ENCODE measurements at regions not wholly inside any gene's neighbourhood (a gene's known extent, or its start where the extent isn't known, plus 50 kb on each side); places are given as distances from the start of the nearest gene placed in this dataset.
"Not testable (repeated sequence)": the region's sequence is repeated elsewhere in the genome, so short reads cannot be mapped to it uniquely, and the experiment has no call there.

DNA sequence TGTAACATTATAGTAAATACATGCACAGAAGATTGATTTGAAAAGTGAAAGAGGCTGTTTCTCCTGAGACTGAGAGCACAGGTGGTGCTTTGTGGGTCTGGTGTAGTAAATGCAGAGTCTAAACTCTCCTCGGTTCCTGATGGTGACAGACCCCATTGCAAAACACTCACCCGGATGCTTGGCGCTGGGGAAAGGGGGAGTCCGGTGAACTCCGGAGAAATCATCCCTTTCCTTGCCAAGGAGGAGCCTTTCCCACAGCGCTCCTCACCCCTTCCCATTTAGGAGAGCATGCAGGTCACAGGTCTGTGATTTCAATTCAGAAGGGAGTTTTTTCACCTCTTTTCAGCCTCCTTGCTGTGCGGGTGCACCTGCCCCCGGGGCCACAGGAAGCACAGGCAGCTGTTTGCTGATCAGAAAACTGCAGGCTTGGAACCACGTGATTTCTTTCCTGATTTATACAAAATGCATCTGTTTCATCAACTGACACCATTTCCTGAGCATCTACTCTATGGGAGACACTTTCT, 75.6 kb upstream of the LYZL2 start:
- H3K4me3 ChIP-seq (ENCODE audit: low read depth, low read length): no peak overlapping the region

DNA sequence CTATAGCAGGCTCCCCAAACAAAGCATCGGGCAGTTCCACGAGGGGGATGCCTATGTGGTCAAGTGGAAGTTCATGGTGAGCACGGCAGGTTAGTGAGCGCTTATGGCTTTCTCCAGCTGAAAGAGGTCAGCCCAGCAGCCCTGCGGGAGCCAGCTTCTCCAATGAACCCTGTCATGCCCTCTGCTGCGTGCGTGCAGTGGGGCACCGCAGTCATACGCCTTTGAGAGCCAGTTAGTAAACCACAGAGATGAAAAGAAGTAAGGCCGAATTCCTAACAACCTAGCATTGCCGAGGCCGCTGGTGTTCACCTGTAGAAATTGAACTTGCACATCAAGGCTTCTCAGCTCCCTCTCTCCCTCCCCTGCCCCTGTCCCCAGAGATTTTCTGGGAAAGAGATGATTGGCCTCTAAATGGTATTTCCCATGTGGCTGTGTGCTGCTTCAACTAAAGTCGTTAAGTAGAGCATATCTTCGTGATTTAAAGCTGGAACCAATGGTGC, 75.1 kb upstream of the LYZL2 start:
- not testable (repeated sequence) for DNase-seq (ENCODE audit: low read depth); H3K4me3 ChIP-seq (ENCODE audit: low read depth, low read length)

More for the DNA sequence above, 75.6 kb upstream of the LYZL2 start:
- peak; percentile 26 for DNase-seq (ENCODE audit: low read depth)
- TF ChIP-seq MYC (IDR thresholded peaks at IDR 0.05; ENCODE audit: low read depth, low read length): no peak
- no peak for TF ChIP-seq POLR2A (IDR thresholded peaks at IDR 0.05; ENCODE audit: extremely low read depth, insufficient read length)
- TF ChIP-seq, protein P1, sequence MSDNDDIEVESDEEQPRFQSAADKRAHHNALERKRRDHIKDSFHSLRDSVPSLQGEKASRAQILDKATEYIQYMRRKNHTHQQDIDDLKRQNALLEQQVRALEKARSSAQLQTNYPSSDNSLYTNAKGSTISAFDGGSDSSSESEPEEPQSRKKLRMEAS (IDR thresholded peaks at IDR 0.05; ENCODE audit: low read depth, low read length): peak; percentile 15; the same call in 1 of the 2 replicates
- TF ChIP-seq, protein P2, sequence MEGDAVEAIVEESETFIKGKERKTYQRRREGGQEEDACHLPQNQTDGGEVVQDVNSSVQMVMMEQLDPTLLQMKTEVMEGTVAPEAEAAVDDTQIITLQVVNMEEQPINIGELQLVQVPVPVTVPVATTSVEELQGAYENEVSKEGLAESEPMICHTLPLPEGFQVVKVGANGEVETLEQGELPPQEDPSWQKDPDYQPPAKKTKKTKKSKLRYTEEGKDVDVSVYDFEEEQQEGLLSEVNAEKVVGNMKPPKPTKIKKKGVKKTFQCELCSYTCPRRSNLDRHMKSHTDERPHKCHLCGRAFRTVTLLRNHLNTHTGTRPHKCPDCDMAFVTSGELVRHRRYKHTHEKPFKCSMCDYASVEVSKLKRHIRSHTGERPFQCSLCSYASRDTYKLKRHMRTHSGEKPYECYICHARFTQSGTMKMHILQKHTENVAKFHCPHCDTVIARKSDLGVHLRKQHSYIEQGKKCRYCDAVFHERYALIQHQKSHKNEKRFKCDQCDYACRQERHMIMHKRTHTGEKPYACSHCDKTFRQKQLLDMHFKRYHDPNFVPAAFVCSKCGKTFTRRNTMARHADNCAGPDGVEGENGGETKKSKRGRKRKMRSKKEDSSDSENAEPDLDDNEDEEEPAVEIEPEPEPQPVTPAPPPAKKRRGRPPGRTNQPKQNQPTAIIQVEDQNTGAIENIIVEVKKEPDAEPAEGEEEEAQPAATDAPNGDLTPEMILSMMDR (IDR thresholded peaks at IDR 0.05; ENCODE audit: low read depth, low read length): no peak

DNA sequence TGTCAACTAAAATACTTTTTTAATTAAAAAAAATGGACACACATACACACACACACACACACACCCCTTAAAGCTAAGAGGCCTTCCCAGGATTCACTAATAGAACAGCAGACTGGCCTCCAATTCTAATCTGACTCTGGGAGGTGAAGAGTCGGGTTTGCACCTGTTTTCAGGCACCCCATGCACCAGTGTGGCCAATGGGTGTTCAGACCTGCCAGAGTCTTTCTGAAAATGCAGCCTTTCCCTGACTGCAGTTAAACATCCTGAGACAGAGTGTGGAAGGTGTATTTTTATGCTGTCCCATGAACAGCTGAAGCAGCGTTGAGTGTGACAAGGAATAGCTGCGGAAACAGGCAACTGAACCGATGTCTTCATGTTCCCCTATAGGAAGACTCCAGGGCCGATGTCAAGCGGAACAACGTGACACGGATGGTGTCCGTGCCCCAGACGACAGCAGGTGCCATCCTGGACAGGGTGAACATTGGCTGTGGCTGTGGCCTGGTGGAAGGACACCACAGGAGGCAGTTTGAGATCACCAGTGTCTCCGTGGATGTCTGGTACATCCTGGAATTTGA, 74.6 kb upstream of the LYZL2 start:
- no peak overlapping the region for H3K4me3 ChIP-seq (ENCODE audit: low read depth, low read length)
- no peak for TF ChIP-seq POLR2A (IDR thresholded peaks at IDR 0.05; ENCODE audit: extremely low read depth, insufficient read length)
- TF ChIP-seq, protein P2 (IDR thresholded peaks at IDR 0.05; ENCODE audit: low read depth, low read length): no peak
- no peak for TF ChIP-seq MYC (IDR thresholded peaks at IDR 0.05; ENCODE audit: low read depth, low read length)
- TF ChIP-seq, protein P1 (IDR thresholded peaks at IDR 0.05; ENCODE audit: low read depth, low read length): no peak
- no peak for DNase-seq (ENCODE audit: low read depth)

DNA sequence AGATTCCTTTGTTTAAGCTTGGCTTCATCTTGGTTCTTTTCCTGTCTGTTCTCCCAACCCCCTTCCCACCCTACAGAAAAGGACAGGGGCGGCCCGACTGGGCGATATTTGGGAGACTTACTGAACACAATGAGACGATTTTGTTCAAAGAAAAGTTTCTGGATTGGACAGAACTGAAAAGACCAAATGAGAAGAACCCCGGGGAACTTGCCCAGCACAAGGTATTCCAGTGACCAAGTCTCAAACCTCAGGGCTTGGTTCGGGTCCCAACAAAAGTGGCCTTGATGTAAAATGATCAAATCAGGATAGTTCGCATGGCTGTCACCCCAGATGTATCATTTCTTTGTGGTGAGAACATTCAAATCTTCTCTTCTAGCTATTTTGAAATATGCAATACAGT, 73.9 kb upstream of the LYZL2 start:
- not testable (repeated sequence) for DNase-seq (ENCODE audit: low read depth)

DNA sequence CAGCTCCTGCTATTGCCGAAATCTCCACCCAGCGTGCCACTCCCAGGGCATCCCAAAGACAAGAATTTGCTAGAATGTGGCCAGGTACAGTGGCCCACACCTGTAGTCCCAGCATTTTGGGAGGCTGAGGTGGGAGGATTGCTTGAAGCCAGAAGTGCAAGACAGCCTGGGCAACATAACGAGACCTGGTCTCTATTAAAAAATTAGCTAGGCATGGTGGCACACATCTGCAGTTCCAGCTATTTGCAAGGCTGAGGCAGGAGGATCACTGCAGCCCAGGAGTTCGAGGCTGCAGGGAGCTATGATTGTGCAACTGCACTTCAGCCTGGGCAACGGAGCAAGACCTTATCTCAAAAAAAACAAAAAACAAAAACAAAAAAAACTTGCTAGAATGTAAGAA, 73.3 kb upstream of the LYZL2 start:
- DNase-seq (ENCODE audit: low read depth): no peak
- TF ChIP-seq MYC (IDR thresholded peaks at IDR 0.05; ENCODE audit: low read depth, low read length) (no peak), POLR2A (IDR thresholded peaks at IDR 0.05; ENCODE audit: extremely low read depth, insufficient read length) (no peak)
- TF ChIP-seq, protein P1 (IDR thresholded peaks at IDR 0.05; ENCODE audit: low read depth, low read length): no peak
- TF ChIP-seq, protein P2 (IDR thresholded peaks at IDR 0.05; ENCODE audit: low read depth, low read length): no peak

More for the DNA sequence above, 73.9 kb upstream of the LYZL2 start:
- H3K4me3 ChIP-seq (ENCODE audit: low read depth, low read length): not testable (repeated sequence)

DNA sequence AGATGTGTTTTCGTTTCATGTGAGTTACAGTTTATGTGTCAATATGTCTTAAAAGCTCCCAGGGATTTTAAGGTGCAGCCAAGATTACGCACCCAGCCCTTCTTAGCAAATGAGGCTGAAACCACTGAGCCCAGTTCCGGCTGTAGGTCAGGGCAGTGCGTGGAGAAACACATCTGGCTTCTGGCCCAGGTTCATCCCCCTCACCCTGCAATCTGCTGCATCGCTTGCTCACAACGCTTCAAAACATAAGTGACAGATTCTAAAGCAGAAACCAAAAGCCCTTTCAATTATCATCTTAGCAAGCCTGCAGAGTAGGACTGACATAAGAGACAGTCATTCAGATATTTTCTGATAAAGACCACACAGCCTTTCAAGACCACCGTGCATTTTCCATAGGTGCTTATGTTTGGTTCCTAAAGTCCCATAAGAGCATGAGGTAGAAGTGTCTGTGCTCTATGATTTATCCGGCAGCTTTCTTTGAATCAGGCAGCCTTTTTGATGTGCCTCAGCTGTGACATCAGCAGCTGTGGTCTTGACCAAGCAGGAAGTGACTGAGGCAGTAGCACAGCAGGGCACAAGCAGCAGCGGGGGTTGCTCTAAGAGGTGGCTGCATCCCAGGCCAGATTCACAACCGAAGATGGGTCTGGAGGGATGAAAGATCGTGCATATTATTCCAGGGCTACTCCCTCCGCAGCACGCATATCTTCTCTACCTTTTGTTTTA, 72.1 kb upstream of the LYZL2 start:
- DNase-seq (ENCODE audit: low read depth): peak; percentile 80
- H3K4me3 ChIP-seq (ENCODE audit: low read depth, low read length): peak overlapping the region; percentile 46
- TF ChIP-seq, protein P1 (IDR thresholded peaks at IDR 0.05; ENCODE audit: low read depth, low read length): 0 out of 2 replicates have a peak, but pooled peaks have one; percentile 18
- TF ChIP-seq POLR2A (IDR thresholded peaks at IDR 0.05; ENCODE audit: extremely low read depth, insufficient read length): no peak
- TF ChIP-seq MYC (IDR thresholded peaks at IDR 0.05; ENCODE audit: low read depth, low read length): 0 out of 2 replicates have a peak, but pooled peaks have one; percentile 33
- TF ChIP-seq, protein P2 (IDR thresholded peaks at IDR 0.05; ENCODE audit: low read depth, low read length): no peak

More for the DNA sequence above, 73.3 kb upstream of the LYZL2 start:
- no peak overlapping the region for H3K4me3 ChIP-seq (ENCODE audit: low read depth, low read length)
